UCSD-AML1 (cell line): ENCODE measurements at regions not wholly inside any gene's neighbourhood (a gene's known extent, or its start where the extent isn't known, plus 50 kb on each side); places are given as distances from the start of the nearest gene placed in this dataset.

Experiments
- DNase-seq: peaks from one replicate; lab custom pipeline; 2025; ENCODE audit not compliant: unreplicated experiment; lab: John Stamatoyannopoulos, UW

- no peak for DNase-seq
Measured at GRCh38 chr2:195498839-195499490, 158.1 kb upstream of the SLC39A10 start.

- DNase-seq: peak; percentile 14
Measured at GRCh38 chr2:195498176-195498575, 158.8 kb upstream of the SLC39A10 start.

GRCh38 chr2:195496991-195497390 lies 160.0 kb upstream of the SLC39A10 start:
- no peak for DNase-seq

GRCh38 chr2:195495966-195496365 lies 161.1 kb upstream of the SLC39A10 start:
- no peak for DNase-seq

- no peak for DNase-seq
Measured at GRCh38 chr2:195495351-195495750, 161.7 kb upstream of the SLC39A10 start.

GRCh38 chr2:195494451-195494850 lies 162.6 kb upstream of the SLC39A10 start:
- no peak for DNase-seq

GRCh38 chr2:195493416-195493815 lies 163.6 kb upstream of the SLC39A10 start:
- no peak for DNase-seq

GRCh38 chr2:195490319-195490718 lies 166.7 kb upstream of the SLC39A10 start:
- no peak for DNase-seq

GRCh38 chr2:195489101-195489500 lies 167.9 kb upstream of the SLC39A10 start:
- no peak for DNase-seq

- no peak for DNase-seq
Measured at GRCh38 chr2:195488567-195488966, 168.5 kb upstream of the SLC39A10 start.

- DNase-seq: no peak
Measured at GRCh38 chr2:195486987-195487644, 169.9 kb upstream of the SLC39A10 start.

- no peak for DNase-seq
Measured at GRCh38 chr2:195486520-195486919, 170.5 kb upstream of the SLC39A10 start.

- DNase-seq: no peak
Measured at GRCh38 chr2:195482010-195482409, 175.0 kb upstream of the SLC39A10 start.

GRCh38 chr2:195480121-195480520 lies 176.9 kb upstream of the SLC39A10 start:
- no peak for DNase-seq

- DNase-seq: no peak
Measured at GRCh38 chr2:195479407-195479806, 177.6 kb upstream of the SLC39A10 start.

GRCh38 chr2:195477996-195478382 lies 179.0 kb upstream of the SLC39A10 start:
- DNase-seq: no peak

- no peak for DNase-seq
Measured at GRCh38 chr2:195477248-195477995, 179.6 kb upstream of the SLC39A10 start.

GRCh38 chr2:195475336-195475735 lies 181.7 kb upstream of the SLC39A10 start:
- DNase-seq: no peak

GRCh38 chr2:195473862-195474261 lies 183.2 kb upstream of the SLC39A10 start:
- no peak for DNase-seq

- no peak for DNase-seq
Measured at GRCh38 chr2:195472501-195473234, 184.4 kb upstream of the SLC39A10 start.

GRCh38 chr2:195471807-195472206 lies 185.2 kb upstream of the SLC39A10 start:
- no peak for DNase-seq
